ENCODE measurements at regions not wholly inside any gene's neighbourhood (a gene's known extent, or its start where the extent isn't known, plus 50 kb on each side); places are given as distances from the start of the nearest gene placed in this dataset.
"Not testable (repeated sequence)": the region's sequence is repeated elsewhere in the genome, so short reads cannot be mapped to it uniquely, and the experiment has no call there.

DNA sequence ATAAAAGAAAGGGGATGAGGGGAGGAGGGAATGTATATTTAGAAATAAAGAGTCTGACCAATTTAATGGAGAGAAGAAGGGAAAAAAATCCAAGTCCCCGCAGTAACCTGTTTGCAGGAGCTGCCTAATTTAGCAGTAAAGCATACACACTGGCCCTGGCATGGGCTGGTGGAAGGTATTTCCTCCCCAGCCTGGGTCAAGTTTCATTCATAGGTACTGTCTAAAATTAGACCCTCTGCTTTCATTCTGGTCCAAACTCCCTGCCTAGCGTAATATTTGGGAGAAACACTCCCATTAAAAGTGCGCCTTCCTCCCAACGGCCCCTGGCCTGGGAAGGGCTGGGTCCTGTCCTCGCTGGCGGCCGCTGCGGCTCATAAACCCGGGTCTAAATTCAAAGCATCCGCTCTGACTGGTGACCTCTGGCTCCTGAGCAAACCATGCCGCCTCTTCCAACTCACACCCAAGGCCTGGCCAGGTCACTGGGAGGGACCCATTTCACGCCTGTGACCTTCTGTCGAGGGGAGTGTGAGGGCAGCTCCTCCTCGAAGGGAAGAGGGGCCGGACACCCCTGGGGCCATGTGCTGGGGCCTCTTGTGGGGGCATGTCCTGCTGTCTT lies 123.2 kb downstream of the FGF18 start:
- TF ChIP-seq, protein P1, sequence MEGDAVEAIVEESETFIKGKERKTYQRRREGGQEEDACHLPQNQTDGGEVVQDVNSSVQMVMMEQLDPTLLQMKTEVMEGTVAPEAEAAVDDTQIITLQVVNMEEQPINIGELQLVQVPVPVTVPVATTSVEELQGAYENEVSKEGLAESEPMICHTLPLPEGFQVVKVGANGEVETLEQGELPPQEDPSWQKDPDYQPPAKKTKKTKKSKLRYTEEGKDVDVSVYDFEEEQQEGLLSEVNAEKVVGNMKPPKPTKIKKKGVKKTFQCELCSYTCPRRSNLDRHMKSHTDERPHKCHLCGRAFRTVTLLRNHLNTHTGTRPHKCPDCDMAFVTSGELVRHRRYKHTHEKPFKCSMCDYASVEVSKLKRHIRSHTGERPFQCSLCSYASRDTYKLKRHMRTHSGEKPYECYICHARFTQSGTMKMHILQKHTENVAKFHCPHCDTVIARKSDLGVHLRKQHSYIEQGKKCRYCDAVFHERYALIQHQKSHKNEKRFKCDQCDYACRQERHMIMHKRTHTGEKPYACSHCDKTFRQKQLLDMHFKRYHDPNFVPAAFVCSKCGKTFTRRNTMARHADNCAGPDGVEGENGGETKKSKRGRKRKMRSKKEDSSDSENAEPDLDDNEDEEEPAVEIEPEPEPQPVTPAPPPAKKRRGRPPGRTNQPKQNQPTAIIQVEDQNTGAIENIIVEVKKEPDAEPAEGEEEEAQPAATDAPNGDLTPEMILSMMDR (IDR thresholded peaks at IDR 0.05), result no peak
- H3K27ac Mint-ChIP-seq, result no peak overlapping the region
- H3K27me3 Mint-ChIP-seq (ENCODE audit: low read depth, poor library complexity), result peaks cover 11% of the 10 kb centered on the region
- peaks cover 93% of the 10 kb centered on the region for H3K4me1 Mint-ChIP-seq
- no peaks in the 10 kb centered on the region for H3K36me3 Mint-ChIP-seq (ENCODE audit: low read depth)
- H3K9me3 Mint-ChIP-seq, result peaks cover 3% of the 10 kb centered on the region
- peak; percentile 71 for DNase-seq
- no peak overlapping the region for H3K4me3 Mint-ChIP-seq

DNA sequence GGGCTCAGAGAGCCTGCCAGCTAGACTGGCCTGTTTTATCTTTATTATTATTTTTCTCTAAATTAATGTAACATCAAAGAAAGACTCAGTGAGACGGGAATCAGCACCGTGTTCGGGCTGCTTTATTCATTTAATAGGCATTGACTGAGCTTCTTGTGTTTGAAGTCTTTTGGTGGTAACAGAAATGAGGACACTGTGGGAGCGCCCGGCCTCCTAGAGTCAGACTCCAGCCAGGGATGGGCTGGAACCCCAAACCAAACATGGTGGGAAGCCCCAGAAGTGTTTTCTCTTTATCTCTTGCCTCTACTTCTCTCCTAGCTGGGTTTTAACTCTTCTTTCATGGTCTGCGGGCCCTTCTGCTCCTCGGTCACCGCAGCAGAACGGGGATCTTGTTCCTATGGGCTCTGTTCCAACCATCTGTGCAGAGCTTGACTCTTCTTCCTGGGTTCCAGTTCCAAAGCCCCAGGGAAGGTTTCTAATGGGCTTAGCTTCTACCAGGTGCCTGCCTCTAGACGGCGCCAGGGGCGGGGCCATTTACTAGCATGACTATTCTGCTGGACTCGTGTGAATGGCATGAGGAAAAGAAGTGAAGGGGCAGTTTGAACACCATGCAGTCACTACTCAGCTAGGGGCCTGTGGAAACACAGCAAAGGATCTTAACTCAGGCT lies 123.8 kb downstream of the FGF18 start:
- TF ChIP-seq, protein P1 (IDR thresholded peaks at IDR 0.05), result no peak
- no peaks in the 10 kb centered on the region for H3K9me3 Mint-ChIP-seq
- H3K27ac Mint-ChIP-seq, result no peak overlapping the region
- H3K36me3 Mint-ChIP-seq (ENCODE audit: low read depth), result no peaks in the 10 kb centered on the region
- H3K27me3 Mint-ChIP-seq (ENCODE audit: low read depth, poor library complexity), result peaks cover 15% of the 10 kb centered on the region
- no peak overlapping the region for H3K4me3 Mint-ChIP-seq
- no peak for DNase-seq
- peaks cover 93% of the 10 kb centered on the region for H3K4me1 Mint-ChIP-seq

DNA sequence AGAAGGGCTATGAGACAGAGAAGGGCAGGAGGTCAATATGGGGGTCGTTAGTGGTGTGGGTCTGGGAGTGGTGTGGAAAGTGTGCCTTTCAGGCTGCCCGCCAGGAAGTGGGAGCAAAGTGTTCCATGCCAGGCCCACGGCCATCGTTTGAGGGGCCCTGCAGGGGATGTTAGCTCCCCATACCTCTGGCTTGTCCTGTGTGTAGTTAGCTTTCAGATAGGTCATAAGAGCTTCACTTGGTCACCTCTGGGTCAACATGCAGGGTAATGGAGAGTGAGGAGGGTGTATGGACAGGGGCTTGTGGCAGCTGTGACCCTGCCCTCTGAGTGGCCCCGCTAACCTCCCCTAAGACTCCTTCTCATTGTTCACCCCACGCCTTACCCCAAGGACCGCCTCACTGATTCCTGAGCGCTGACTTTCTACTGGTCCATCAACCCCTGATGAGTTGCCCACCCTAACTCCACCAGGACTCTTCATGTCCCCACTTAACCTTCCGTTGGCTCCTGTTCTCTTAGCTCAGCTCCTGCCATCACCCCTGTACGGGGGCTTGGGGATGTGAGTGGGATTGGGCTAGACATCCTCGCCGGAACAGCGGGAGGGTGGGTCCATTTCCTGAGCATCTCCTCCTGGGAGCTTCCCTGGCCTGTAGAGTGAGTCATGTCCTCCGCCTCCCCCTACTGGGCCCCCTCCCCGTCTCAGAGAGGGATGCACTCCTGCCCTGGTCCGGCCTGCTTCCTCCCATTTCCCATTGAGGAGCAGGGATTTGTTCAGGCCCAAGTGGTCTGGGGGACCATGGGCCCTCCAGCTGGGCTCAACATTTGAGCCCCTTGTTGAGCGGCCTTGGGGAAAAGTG lies 125.7 kb downstream of the FGF18 start:
- Mint-ChIP-seq H3K4me1 (peaks cover 92% of the 10 kb centered on the region), H3K4me3 (peak overlapping the region; percentile 12), H3K36me3 (ENCODE audit: low read depth) (no peaks in the 10 kb centered on the region), H3K9me3 (no peaks in the 10 kb centered on the region), H3K27ac (no peak overlapping the region), H3K27me3 (ENCODE audit: low read depth, poor library complexity) (peaks cover 15% of the 10 kb centered on the region)
- TF ChIP-seq, protein P1 (IDR thresholded peaks at IDR 0.05), result no peak
- DNase-seq, result no peak

DNA sequence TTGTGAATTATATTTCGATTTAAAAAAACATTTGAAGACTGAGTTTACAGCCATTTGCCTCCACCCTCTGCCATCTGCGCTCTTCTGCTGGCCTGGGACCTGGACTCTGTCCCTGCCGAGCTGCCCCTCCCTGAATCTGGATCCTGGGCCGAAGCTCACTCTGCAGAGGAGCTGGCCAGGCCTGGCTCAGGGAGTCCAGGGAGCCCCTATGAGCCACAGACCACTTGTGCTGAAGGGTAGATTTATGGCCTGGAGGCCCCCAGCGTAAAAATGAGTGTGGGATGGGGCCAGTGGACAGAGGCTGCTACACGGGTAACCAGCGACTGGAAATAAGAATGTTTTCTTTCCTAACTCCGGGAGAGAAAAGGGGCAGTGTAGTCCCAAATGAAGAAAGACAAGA lies 129.8 kb downstream of the FGF18 start:
- peak overlapping the region; percentile 1 for H3K4me3 Mint-ChIP-seq
- H3K4me1 Mint-ChIP-seq, result peaks cover 61% of the 10 kb centered on the region
- peak; percentile 55 for DNase-seq
- H3K36me3 Mint-ChIP-seq (ENCODE audit: low read depth), result peaks cover 5% of the 10 kb centered on the region
- H3K9me3 Mint-ChIP-seq, result peaks cover 18% of the 10 kb centered on the region
- H3K27me3 Mint-ChIP-seq (ENCODE audit: low read depth, poor library complexity), result peaks cover 14% of the 10 kb centered on the region
- TF ChIP-seq, protein P1 (IDR thresholded peaks at IDR 0.05), result no peak
- no peak overlapping the region for H3K27ac Mint-ChIP-seq

DNA sequence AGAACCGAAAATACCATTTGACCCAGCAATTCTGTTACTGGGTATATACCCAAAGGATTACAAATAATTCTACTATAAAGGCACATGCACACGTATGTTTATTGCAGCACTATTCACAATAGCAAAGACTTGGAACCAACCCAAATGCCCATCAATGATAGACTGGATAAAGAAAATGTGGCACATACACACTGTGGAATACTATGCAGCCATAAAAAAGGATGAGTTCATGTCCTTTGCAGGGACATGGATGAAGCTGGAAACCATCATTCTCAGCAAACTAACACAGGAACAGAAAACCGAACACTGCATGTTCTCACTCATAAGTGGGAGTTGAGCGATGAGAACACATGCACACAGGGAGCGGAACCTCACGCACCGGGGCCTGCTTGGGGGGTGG lies 134.4 kb downstream of the FGF18 start:
- H3K4me1 Mint-ChIP-seq, result peaks cover 19% of the 10 kb centered on the region
- not testable (repeated sequence) for H3K4me3 Mint-ChIP-seq; H3K36me3 Mint-ChIP-seq (ENCODE audit: low read depth); DNase-seq
- H3K9me3 Mint-ChIP-seq, result peaks cover 18% of the 10 kb centered on the region
- peak overlapping the region; percentile 51 for H3K27ac Mint-ChIP-seq
- peaks cover 26% of the 10 kb centered on the region for H3K27me3 Mint-ChIP-seq (ENCODE audit: low read depth, poor library complexity)

DNA sequence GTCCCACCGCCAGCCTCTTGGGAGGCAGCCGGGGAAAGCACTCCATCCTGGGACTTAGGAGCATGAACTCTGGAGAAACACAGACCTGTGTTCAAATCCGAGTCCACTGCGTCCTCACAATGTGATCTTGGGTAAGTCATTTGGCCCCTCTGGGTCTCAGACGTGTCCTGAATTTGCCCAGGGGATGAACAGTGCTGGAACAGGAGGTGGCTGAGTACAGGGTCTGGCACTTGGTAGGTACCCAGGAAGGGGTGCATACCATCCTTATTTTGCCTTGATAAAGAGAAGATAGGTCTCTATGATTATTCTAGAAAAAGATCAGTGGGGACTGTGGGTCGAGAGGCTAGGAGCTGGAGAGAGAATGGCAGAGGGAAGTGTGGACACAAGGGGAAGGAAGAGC lies 135.7 kb downstream of the FGF18 start:
- Mint-ChIP-seq H3K4me3 (no peak overlapping the region), H3K9me3 (peaks cover 18% of the 10 kb centered on the region), H3K27ac (no peak overlapping the region), H3K27me3 (ENCODE audit: low read depth, poor library complexity) (peaks cover 26% of the 10 kb centered on the region), H3K36me3 (ENCODE audit: low read depth) (peaks cover 5% of the 10 kb centered on the region), H3K4me1 (peaks cover 7% of the 10 kb centered on the region)
- TF ChIP-seq, protein P1 (IDR thresholded peaks at IDR 0.05), result no peak
- DNase-seq, result no peak
